Ovary (tissue), 7 donors: ENCODE measurements at regions not wholly inside any gene's neighbourhood (a gene's known extent, or its start where the extent isn't known, plus 50 kb on each side); places are given as distances from the start of the nearest gene placed in this dataset.

ENCODE experiments used
- DNase-seq, 5 donors: peaks; one replicate each; pipeline ENCODE4 v3.0.0-alpha.2; 2019 to 2020
- H3K27ac ChIP-seq, 2 donors: fragments of 200-600 bp; one replicate each; pipeline versions ENCODE4 v1.5.1 to v1.8.0; 2019 to 2022
- H3K27me3 ChIP-seq: fragments of 200-600 bp; one replicate; pipeline ENCODE4 v1.8.0; 2022
- H3K36me3 ChIP-seq: fragments of 200-600 bp; sonication (generic); one replicate; pipeline ENCODE4 v1.5.1; 2019
- H3K4me1 ChIP-seq: one replicate; pipeline ENCODE4 v1.8.1; 2013; ENCODE audit warnings: mild to moderate bottlenecking, moderate library complexity; ENCODE audit not compliant: insufficient read depth
- H3K4me3 ChIP-seq: fragments of 200-600 bp; sonication (generic); one replicate; pipeline ENCODE4 v1.5.1; 2017
- H3K9me3 ChIP-seq, 2 donors: fragments of 200-600 bp in 1 of 2; sonication (generic) in 1 of 2; one replicate each; pipeline versions ENCODE4 v1.5.1 to v1.8.1; 2013 to 2019; ENCODE audit warnings: mild to moderate bottlenecking in 1 of 2, moderate library complexity in 1 of 2
- CTCF ChIP-seq, 3 donors: fragments of 450-650 bp in 2 of 3; fragments of 200-600 bp in 1 of 3; IDR thresholded peaks; one replicate each; pipeline versions ENCODE4 v1.5.1 to v1.8.0; 2016 to 2022; ENCODE audit warnings: antibody characterized with exemption in 3 of 3, mild to moderate bottlenecking in 1 of 3
- EP300 ChIP-seq: sonication (generic); formaldehyde crosslinking; IDR thresholded peaks from one replicate; pipeline ENCODE4 v1.6.1; 2017; ENCODE audit warnings: antibody characterized with exemption
- POLR2A ChIP-seq: fragments of 450-650 bp; IDR thresholded peaks from one replicate; pipeline ENCODE4 v1.6.1; 2017; ENCODE audit warnings: antibody characterized with exemption, mild to moderate bottlenecking, moderate library complexity
- WGBS, 3 donors: extraction: QIAGEN DNeasy Blood & Tissue Kit in 1 of 3; methylation state at CpG; one replicate each; pipeline versions ENCODE4 v1.1.5 to v1.1.7; 2013 to 2017; 5-methylcytosine and 5-hydroxymethylcytosine counted together
- intact Hi-C, 4 donors: fragments of 100-400 bp; cut with DNase I; formaldehyde crosslinking; loops; one replicate each; pipeline versions ENCODE4 v1.11.0 to v1.15.1; 2022 to 2023
- donor health status: DM: no; HTN: no; CAD: no; lungs with moderate emphysema.
- donor health status: DM: no; HTN: no; CAD: no.
- donor health status: Bipolar disorder and iron deficiency.
- donor health status: DM: no; HTN: no; CAD: no.
- donor health status: DM: yes; HTN: yes; CAD: no.

DNA sequence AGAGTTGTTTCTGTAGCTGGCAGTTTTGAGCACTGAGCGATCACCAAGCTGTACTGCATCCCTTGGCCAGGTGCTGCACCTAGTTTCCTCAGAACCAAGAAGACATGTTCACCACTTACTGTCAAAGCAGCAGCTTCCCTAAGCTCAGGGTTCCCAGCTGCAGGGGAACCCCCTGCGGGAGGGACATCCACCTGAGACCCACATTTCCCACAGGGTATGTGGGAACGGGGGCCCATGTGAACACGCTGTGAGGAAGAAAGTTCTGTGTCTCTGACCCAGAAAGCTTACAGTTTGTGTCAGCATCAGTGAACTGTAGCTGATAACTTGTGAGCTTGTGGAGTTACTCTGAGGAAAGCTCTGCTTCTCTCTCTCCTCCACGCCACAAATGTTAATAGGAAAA lies 436.8 kb upstream of the IGFBP3 start:
- H3K27ac ChIP-seq, result no peak overlapping the region
- H3K9me3 ChIP-seq, result no peaks in the 10 kb centered on the region
- WGBS, 3 donors, result 96 to 97% (median 96%) methylated on average over 5 of the region's 5 CpGs
- no peaks in the 10 kb centered on the region for H3K36me3 ChIP-seq
- no peaks in the 10 kb centered on the region for H3K4me1 ChIP-seq
- H3K27me3 ChIP-seq, result no peaks in the 10 kb centered on the region
- no peak for DNase-seq
- no peak for TF ChIP-seq POLR2A
- intact Hi-C loops, result loop anchor here in 1 of 4 donors (10.0 kb wide), 1 partner anchor 727 kb away; no protein-coding TSS in a partner anchor
- H3K4me3 ChIP-seq, result no peak overlapping the region

DNA sequence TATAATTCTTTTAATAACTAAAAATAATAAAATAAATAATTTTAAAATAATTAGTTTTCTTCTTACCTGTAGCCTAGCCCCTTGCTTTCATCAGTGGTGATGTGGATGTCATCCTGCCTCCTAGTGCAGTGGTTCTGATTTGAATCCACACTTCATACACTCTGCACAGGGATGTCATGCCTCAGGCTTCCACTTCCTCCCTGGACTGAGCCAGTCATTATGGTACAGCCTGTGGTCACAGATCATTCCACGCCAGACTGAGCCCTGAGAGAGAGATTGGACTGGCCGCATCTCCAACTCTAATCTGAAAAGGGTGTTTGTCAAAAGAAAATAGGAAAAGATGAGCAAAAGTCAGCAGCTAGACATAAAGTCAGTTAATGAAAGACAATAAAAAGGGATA lies 436.2 kb upstream of the IGFBP3 start:
- intact Hi-C loops, result loop anchor here in 1 of 4 donors (10.0 kb wide), 1 partner anchor 728 kb away; no protein-coding TSS in a partner anchor
- WGBS, 3 donors, result 95 to 98% (median 97%) methylated on average over 2 of the region's 2 CpGs

GRCh38 chr7:46356371-46356770 lies 435.3 kb upstream of the IGFBP3 start:
- Histone ChIP-seq H3K9me3 (no peaks in the 10 kb centered on the region), H3K27me3 (no peaks in the 10 kb centered on the region), H3K4me1 (no peaks in the 10 kb centered on the region), H3K27ac (no peak overlapping the region), H3K4me3 (no peak overlapping the region), H3K36me3 (no peaks in the 10 kb centered on the region)
- intact Hi-C loops, result loop anchor here in 1 of 4 donors (10.0 kb wide), 1 partner anchor 728 kb away; no protein-coding TSS in a partner anchor
- WGBS, 3 donors, result 84 to 95% (median 93%) methylated on average over 2 of the region's 2 CpGs
- TF ChIP-seq CTCF (IDR thresholded peaks at IDR 0.05) (no peak), POLR2A (no peak)
- DNase-seq, result no peak

More for the DNA sequence above, 436.2 kb upstream of the IGFBP3 start:
- Histone ChIP-seq H3K4me3 (no peak overlapping the region), H3K9me3 (no peaks in the 10 kb centered on the region), H3K4me1 (no peaks in the 10 kb centered on the region), H3K27ac (no peak overlapping the region), H3K27me3 (no peaks in the 10 kb centered on the region), H3K36me3 (no peaks in the 10 kb centered on the region)
- TF ChIP-seq CTCF (IDR thresholded peaks at IDR 0.05) (no peak), POLR2A (no peak), EP300 (no peak)
- no peak for DNase-seq

DNA sequence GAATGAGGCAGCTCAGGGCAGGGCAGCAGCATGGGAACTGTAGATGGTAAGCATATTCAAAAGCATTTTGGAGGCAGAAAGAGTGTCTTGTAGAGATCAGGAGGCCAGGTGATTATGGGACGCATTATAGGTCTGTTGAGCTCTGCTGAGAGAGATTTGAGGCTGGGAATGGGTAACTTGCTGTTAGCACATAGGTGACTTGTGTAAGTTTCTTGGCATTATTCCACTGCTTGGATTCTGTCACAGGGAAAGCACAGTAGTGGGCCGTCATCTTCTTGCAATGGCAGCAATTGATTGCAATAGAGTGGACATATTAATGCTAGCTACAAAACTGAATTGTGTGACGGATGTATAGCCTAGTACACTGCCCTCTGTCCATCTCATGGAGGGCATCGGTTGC lies 434.3 kb upstream of the IGFBP3 start:
- WGBS, 3 donors, result 86 to 96% (median 95%) methylated on average over 4 of the region's 4 CpGs

More for the DNA sequence above, 434.3 kb upstream of the IGFBP3 start:
- Histone ChIP-seq H3K36me3 (no peaks in the 10 kb centered on the region), H3K4me1 (no peaks in the 10 kb centered on the region), H3K4me3 (no peak overlapping the region), H3K9me3 (no peaks in the 10 kb centered on the region), H3K27ac (no peak overlapping the region), H3K27me3 (no peaks in the 10 kb centered on the region)
- DNase-seq, result no peak
- intact Hi-C loops, result loop anchor here in 1 of 4 donors (10.0 kb wide), 1 partner anchor 729 kb away; no protein-coding TSS in a partner anchor
- TF ChIP-seq EP300 (no peak), POLR2A (no peak), CTCF (IDR thresholded peaks at IDR 0.05) (no peak)
